ENCODE measurements at regions not wholly inside any gene's neighbourhood (a gene's known extent, or its start where the extent isn't known, plus 50 kb on each side); places are given as distances from the start of the nearest gene placed in this dataset.

- FAIRE-seq (no peak), ATAC-seq (no peak), DNase-seq (ENCODE audit: low spot score) (no peak)
- Histone ChIP-seq H4K20me1 (ENCODE audit: insufficient read depth, low read length) (no peaks in the 10 kb centered on the region), H3K4me1 (ENCODE audit: insufficient read depth, low read length) (peaks cover 7% of the 10 kb centered on the region; the same call in 1 of the 2 replicates), H3K36me3 (replicated peaks in 1 of 2; ENCODE audit: control insufficient read depth in 1 of 2, insufficient read depth in 2 of 2, low read length in 2 of 2) (no peaks in the 10 kb centered on the region), H3K79me2 (ENCODE audit: insufficient read depth, low read length) (no peaks in the 10 kb centered on the region), H3K9ac (ENCODE audit: insufficient read depth, low read depth, low read length) (no peak overlapping the region), H3K4me2 (ENCODE audit: low read depth, low read length) (no peak overlapping the region), H3K27me3 (ENCODE audit: control insufficient read depth in 1 of 2, insufficient read depth in 2 of 2, low read length in 2 of 2) (no peaks in the 10 kb centered on the region), H3K9me3 (ENCODE audit: low read length) (no peaks in the 10 kb centered on the region), H2AFZ (ENCODE audit: low read length) (no peak overlapping the region), H3K4me3 (replicated peaks in 1 of 3; ENCODE audit: insufficient read depth in 1 of 3, low read depth in 2 of 3, low read length in 3 of 3) (no peak overlapping the region), H3K27ac (ENCODE audit: extremely low read length, insufficient read depth, low read length) (no peak overlapping the region)
- ChIA-PET POLR2A (no interaction called here), CTCF (ENCODE audit: low intra/inter-chr PET ratio, low total read pairs) (interaction anchor here (1.2 kb wide), 1 partner anchor 21 kb away, joined by 3 read pairs; no protein-coding TSS in a partner anchor)
- WGBS (ENCODE audit: low lambda C conversion rate) = 30% methylated on average over 3 of the region's 3 CpGs
- in situ Hi-C loops (cut with HindIII; ENCODE audit: extremely low pct_ligation_motif_present, low pct_unique_long_range_greater_than_20kb) (no loop called here), intact Hi-C loops (cut with micrococcal nuclease; ENCODE audit: unreplicated experiment) (no loop called here)
- BruUV-seq (replicated peaks) = no TSS peak
- TF ChIP-seq ZNF574 (CRISPR knock-in tag; IDR thresholded peaks at IDR 0.05) (no peak), ATAD3A (CRISPR knock-in tag; IDR thresholded peaks at IDR 0.05) (no peak), MAX (IDR thresholded peaks at IDR 0.05) (no peak), ZBTB2 (CRISPR knock-in tag; IDR thresholded peaks at IDR 0.05; ENCODE audit: low read depth) (no peak), ATF7-NPFF (CRISPR knock-in tag; IDR thresholded peaks at IDR 0.05; ENCODE audit: low read depth) (no peak), ZNF274 (CRISPR knock-in tag; IDR thresholded peaks at IDR 0.05) (no peak), AFF4 (CRISPR knock-in tag; IDR thresholded peaks at IDR 0.05) (no peak), ZSCAN21 (CRISPR knock-in tag; IDR thresholded peaks at IDR 0.05; ENCODE audit: borderline replicate concordance) (no peak), ZNF512 (CRISPR knock-in tag; IDR thresholded peaks at IDR 0.05) (no peak), ZNF263 (CRISPR knock-in tag; IDR thresholded peaks at IDR 0.05) (no peak)
Observed at GRCh38 chr14:21912367-21912766, 238.7 kb upstream of the OR4E1 start.

All from HepG2 (cell line).